ENCODE measurements at regions not wholly inside any gene's neighbourhood (a gene's known extent, or its start where the extent isn't known, plus 50 kb on each side); places are given as distances from the start of the nearest gene placed in this dataset.
"Not testable (repeated sequence)": the region's sequence is repeated elsewhere in the genome, so short reads cannot be mapped to it uniquely, and the experiment has no call there.

DNA sequence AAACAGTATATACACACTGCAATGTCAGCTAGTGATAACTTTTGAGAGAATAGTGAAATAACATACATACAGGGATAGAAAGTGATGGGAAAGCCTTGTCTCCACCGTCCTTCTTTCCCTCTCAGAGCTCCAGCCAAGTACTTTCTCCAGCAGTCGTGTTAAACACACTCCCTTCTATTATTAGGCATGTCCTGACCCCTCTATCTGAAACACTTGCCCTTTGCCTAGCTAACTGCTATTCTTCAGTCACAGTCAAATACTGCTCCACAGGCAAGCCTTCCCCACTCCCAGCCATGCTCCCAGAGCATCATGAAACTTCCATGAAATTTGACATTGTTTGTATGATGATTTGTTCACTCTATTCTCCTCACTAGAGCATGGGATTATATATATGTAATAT is 291.1 kb downstream of the TRIML1 start:
- Histone ChIP-seq H3K36me3 (ENCODE audit: control insufficient read depth, insufficient read depth, low read length) (no peaks in the 10 kb centered on the region), H3K9me3 (ENCODE audit: control insufficient read depth, low read length) (no peaks in the 10 kb centered on the region), H3K4me3 (ENCODE audit: extremely low read depth, insufficient read depth, low read length, poor library complexity, severe bottlenecking) (no peak overlapping the region), H3K4me1 (ENCODE audit: control insufficient read depth, insufficient read depth, low read length, poor library complexity, severe bottlenecking) (no peaks in the 10 kb centered on the region), H3K27ac (ENCODE audit: low read depth, low read length, severe bottlenecking) (no peak overlapping the region)
- WGBS, 2 experiments (ENCODE audit: insufficient coverage in 2 of 2), result 57 to 80% methylated on average over 1 of the region's 2 CpGs

GRCh38 chr4:188432328-188432727 is 293.1 kb downstream of the TRIML1 start:
- no peak overlapping the region for H3K4me3 ChIP-seq (ENCODE audit: extremely low read depth, insufficient read depth, low read length, poor library complexity, severe bottlenecking)
- no peaks in the 10 kb centered on the region for H3K9me3 ChIP-seq (ENCODE audit: control insufficient read depth, low read length)
- no peak overlapping the region for H3K27ac ChIP-seq (ENCODE audit: low read depth, low read length, severe bottlenecking)
- no peaks in the 10 kb centered on the region for H3K36me3 ChIP-seq (ENCODE audit: control insufficient read depth, insufficient read depth, low read length)
- WGBS, 2 experiments (ENCODE audit: insufficient coverage in 2 of 2), result 91 to 93% methylated on average over 5 to 7 of the region's 7 CpGs
- no peaks in the 10 kb centered on the region for H3K4me1 ChIP-seq (ENCODE audit: control insufficient read depth, insufficient read depth, low read length, poor library complexity, severe bottlenecking)

DNA sequence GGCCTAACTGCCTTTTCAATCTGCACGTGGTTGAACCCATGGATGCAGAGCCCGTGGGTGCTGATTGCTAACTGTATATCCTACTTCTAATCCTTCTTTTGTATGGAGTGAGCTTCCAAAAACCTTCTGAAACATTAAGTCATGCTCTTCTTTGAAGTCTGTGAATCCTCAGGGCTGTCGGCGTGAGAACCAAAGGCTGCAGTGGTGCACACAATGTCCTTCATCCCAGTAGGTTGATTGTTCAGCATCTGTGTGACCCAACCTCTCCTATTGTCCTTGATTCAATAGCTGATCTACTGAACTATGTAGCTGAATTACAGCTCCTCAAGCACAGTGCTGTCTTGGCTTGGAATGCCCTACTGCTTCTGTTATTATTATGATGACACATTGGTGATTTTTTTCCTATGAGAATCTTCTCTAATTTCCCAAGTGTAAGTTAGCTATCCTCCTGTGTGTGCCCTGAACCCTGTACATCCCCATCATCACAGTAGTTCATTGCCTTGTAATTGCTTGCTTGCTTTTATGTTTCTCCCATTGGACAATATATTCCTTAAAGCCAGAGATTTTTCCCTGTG is 294.6 kb downstream of the TRIML1 start:
- Histone ChIP-seq H3K4me3 (ENCODE audit: extremely low read depth, insufficient read depth, low read length, poor library complexity, severe bottlenecking) (no peak overlapping the region), H3K27ac (ENCODE audit: low read depth, low read length, severe bottlenecking) (no peak overlapping the region), H3K36me3 (ENCODE audit: control insufficient read depth, insufficient read depth, low read length) (no peaks in the 10 kb centered on the region), H3K9me3 (ENCODE audit: control insufficient read depth, low read length) (no peaks in the 10 kb centered on the region), H3K4me1 (ENCODE audit: control insufficient read depth, insufficient read depth, low read length, poor library complexity, severe bottlenecking) (no peaks in the 10 kb centered on the region)
- 90 to 93% methylated on average over 2 to 3 of the region's 4 CpGs for WGBS, 2 experiments (ENCODE audit: insufficient coverage in 2 of 2)

- H3K9me3 ChIP-seq (ENCODE audit: control insufficient read depth, low read length), result no peaks in the 10 kb centered on the region
- WGBS, 2 experiments (ENCODE audit: insufficient coverage in 2 of 2), result 89 to 99% methylated on average over 5 to 6 of the region's 6 CpGs
- no peaks in the 10 kb centered on the region for H3K36me3 ChIP-seq (ENCODE audit: control insufficient read depth, insufficient read depth, low read length)
- H3K4me1 ChIP-seq (ENCODE audit: control insufficient read depth, insufficient read depth, low read length, poor library complexity, severe bottlenecking), result no peaks in the 10 kb centered on the region
- no peak overlapping the region for H3K27ac ChIP-seq (ENCODE audit: low read depth, low read length, severe bottlenecking)
- no peak overlapping the region for H3K4me3 ChIP-seq (ENCODE audit: extremely low read depth, insufficient read depth, low read length, poor library complexity, severe bottlenecking)
Measured at GRCh38 chr4:188434643-188435042, 295.4 kb downstream of the TRIML1 start.

DNA sequence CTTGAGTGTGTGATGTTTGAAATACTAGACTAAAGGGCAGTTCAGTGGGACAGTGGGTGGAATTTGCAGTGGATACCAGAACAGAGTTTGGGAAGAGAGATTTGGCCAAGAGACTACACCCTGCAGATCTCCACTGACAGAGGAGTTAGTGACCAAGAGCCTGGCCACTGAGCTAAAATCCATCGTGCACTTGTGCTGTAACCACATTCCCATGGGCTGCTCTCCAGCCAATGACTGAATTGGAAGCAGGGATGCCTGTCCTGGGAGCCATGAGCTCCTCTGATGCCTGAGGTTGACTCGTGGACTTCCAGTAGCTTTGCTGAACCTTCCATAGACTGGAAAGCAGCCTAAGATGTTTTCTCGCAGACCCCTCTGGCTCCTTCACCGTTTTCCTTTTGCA is 296.1 kb downstream of the TRIML1 start:
- H3K4me3 ChIP-seq (ENCODE audit: extremely low read depth, insufficient read depth, low read length, poor library complexity, severe bottlenecking), result no peak overlapping the region
- no peaks in the 10 kb centered on the region for H3K4me1 ChIP-seq (ENCODE audit: control insufficient read depth, insufficient read depth, low read length, poor library complexity, severe bottlenecking)
- H3K9me3 ChIP-seq (ENCODE audit: control insufficient read depth, low read length), result no peaks in the 10 kb centered on the region
- H3K27ac ChIP-seq (ENCODE audit: low read depth, low read length, severe bottlenecking), result no peak overlapping the region
- no peaks in the 10 kb centered on the region for H3K36me3 ChIP-seq (ENCODE audit: control insufficient read depth, insufficient read depth, low read length)
- 86 to 87% methylated on average over 2 to 4 of the region's 4 CpGs for WGBS, 2 experiments (ENCODE audit: insufficient coverage in 2 of 2)

DNA sequence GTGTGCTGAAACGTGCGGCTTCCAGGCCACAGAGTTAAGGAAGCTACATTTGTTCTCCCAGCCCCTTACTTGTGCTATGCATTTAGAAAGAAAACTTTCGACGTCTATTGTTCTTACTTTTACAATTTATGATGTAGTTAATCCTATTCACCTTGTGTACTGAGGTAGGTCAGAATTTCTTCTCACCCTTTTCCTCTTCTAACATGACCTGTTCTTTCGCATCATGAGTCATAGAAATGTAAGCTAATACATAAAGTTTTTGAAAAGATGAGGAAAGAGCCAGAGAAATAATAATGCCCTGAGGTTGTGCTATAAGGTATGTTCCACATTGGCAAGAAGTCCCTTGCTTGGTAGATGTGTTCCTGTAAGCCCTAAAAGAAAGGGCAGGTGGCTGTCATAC is 298.3 kb downstream of the TRIML1 start:
- Histone ChIP-seq H3K9me3 (ENCODE audit: control insufficient read depth, low read length) (no peaks in the 10 kb centered on the region), H3K27ac (ENCODE audit: low read depth, low read length, severe bottlenecking) (no peak overlapping the region), H3K36me3 (ENCODE audit: control insufficient read depth, insufficient read depth, low read length) (no peaks in the 10 kb centered on the region), H3K4me3 (ENCODE audit: extremely low read depth, insufficient read depth, low read length, poor library complexity, severe bottlenecking) (no peak overlapping the region), H3K4me1 (ENCODE audit: control insufficient read depth, insufficient read depth, low read length, poor library complexity, severe bottlenecking) (no peaks in the 10 kb centered on the region)
- no CpG with 5 or more reads among the region's 5 CpGs for WGBS, 2 experiments (ENCODE audit: insufficient coverage in 2 of 2)

GRCh38 chr4:188438391-188438824 is 299.2 kb downstream of the TRIML1 start:
- not testable (repeated sequence) for H3K4me1 ChIP-seq (ENCODE audit: control insufficient read depth, insufficient read depth, low read length, poor library complexity, severe bottlenecking); H3K9me3 ChIP-seq (ENCODE audit: control insufficient read depth, low read length); H3K27ac ChIP-seq (ENCODE audit: low read depth, low read length, severe bottlenecking); H3K4me3 ChIP-seq (ENCODE audit: extremely low read depth, insufficient read depth, low read length, poor library complexity, severe bottlenecking); H3K36me3 ChIP-seq (ENCODE audit: control insufficient read depth, insufficient read depth, low read length)
- 91 to 98% methylated on average over 4 to 5 of the region's 5 CpGs for WGBS, 2 experiments (ENCODE audit: insufficient coverage in 2 of 2)

DNA sequence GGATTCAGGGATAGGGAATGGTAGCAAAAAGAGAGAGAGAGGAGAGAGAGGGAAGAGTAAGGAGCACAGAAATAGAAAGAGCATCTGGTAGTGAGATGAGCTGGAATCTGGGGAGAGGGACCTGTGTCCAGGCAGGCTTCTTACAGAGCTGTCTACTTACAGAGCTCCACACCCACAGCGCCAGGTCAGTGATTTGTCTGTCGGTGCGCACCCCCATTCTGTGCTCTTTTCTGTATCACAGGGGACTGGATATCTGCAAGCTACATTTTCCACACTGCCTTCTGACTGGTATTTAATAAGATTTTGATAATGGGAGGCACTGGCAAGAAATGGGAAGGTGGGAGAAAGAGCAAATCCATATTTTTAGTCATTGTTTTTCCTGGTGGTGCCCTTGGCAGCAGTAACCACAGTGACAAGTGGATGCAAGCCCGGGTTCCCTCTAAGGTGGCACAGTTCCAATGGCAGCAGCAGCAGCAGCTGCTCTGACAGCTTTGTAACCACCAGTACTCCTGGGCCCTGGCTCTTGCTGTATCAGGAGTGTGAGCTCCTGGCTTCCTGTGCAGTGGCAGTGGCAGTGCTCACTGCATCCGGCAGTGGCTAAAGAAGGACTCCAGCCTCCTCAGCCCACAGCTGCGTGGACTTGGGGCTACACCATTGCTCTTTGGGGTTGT is 300.5 kb downstream of the TRIML1 start:
- Histone ChIP-seq H3K4me3 (ENCODE audit: extremely low read depth, insufficient read depth, low read length, poor library complexity, severe bottlenecking) (no peak overlapping the region), H3K36me3 (ENCODE audit: control insufficient read depth, insufficient read depth, low read length) (no peaks in the 10 kb centered on the region), H3K9me3 (ENCODE audit: control insufficient read depth, low read length) (peaks cover 8% of the 10 kb centered on the region), H3K4me1 (ENCODE audit: control insufficient read depth, insufficient read depth, low read length, poor library complexity, severe bottlenecking) (peaks cover 5% of the 10 kb centered on the region), H3K27ac (ENCODE audit: low read depth, low read length, severe bottlenecking) (no peak overlapping the region)
- 74 to 90% methylated on average over 3 of the region's 6 CpGs for WGBS, 2 experiments (ENCODE audit: insufficient coverage in 2 of 2)

GRCh38 chr4:188444500-188444899 is 305.3 kb downstream of the TRIML1 start:
- Histone ChIP-seq H3K4me1 (ENCODE audit: control insufficient read depth, insufficient read depth, low read length, poor library complexity, severe bottlenecking) (peaks cover 5% of the 10 kb centered on the region), H3K36me3 (ENCODE audit: control insufficient read depth, insufficient read depth, low read length) (no peaks in the 10 kb centered on the region), H3K27ac (ENCODE audit: low read depth, low read length, severe bottlenecking) (no peak overlapping the region), H3K4me3 (ENCODE audit: extremely low read depth, insufficient read depth, low read length, poor library complexity, severe bottlenecking) (no peak overlapping the region), H3K9me3 (ENCODE audit: control insufficient read depth, low read length) (peaks cover 8% of the 10 kb centered on the region)
- 87 to 97% methylated on average over 3 to 4 of the region's 4 CpGs for WGBS, 2 experiments (ENCODE audit: insufficient coverage in 2 of 2)

GRCh38 chr4:188448996-188449395 is 309.8 kb downstream of the TRIML1 start:
- H3K27ac ChIP-seq (ENCODE audit: low read depth, low read length, severe bottlenecking); H3K36me3 ChIP-seq (ENCODE audit: control insufficient read depth, insufficient read depth, low read length); H3K4me3 ChIP-seq (ENCODE audit: extremely low read depth, insufficient read depth, low read length, poor library complexity, severe bottlenecking); H3K9me3 ChIP-seq (ENCODE audit: control insufficient read depth, low read length): not testable (repeated sequence)
- H3K4me1 ChIP-seq (ENCODE audit: control insufficient read depth, insufficient read depth, low read length, poor library complexity, severe bottlenecking), result peaks cover 14% of the 10 kb centered on the region
- 92% methylated on average over 2 of the region's 4 CpGs; no CpG with 5 or more reads in 1 of the 2 experiments for WGBS, 2 experiments (ENCODE audit: insufficient coverage in 2 of 2)

- Histone ChIP-seq H3K27ac (ENCODE audit: low read depth, low read length, severe bottlenecking) (no peak overlapping the region), H3K36me3 (ENCODE audit: control insufficient read depth, insufficient read depth, low read length) (no peaks in the 10 kb centered on the region), H3K9me3 (ENCODE audit: control insufficient read depth, low read length) (no peaks in the 10 kb centered on the region), H3K4me1 (ENCODE audit: control insufficient read depth, insufficient read depth, low read length, poor library complexity, severe bottlenecking) (peaks cover 10% of the 10 kb centered on the region), H3K4me3 (ENCODE audit: extremely low read depth, insufficient read depth, low read length, poor library complexity, severe bottlenecking) (no peak overlapping the region)
- 88 to 100% methylated on average over 1 of the region's 3 CpGs for WGBS, 2 experiments (ENCODE audit: insufficient coverage in 2 of 2)
Measured at GRCh38 chr4:188450571-188450970, 311.3 kb downstream of the TRIML1 start.
